IPS DF 6.9 (cell line): ENCODE measurements at regions not wholly inside any gene's neighbourhood (a gene's known extent, or its start where the extent isn't known, plus 50 kb on each side); places are given as distances from the start of the nearest gene placed in this dataset.

Experiments used
- DNase-seq: peaks from one replicate; pipeline ENCODE4 v3.0.0-alpha.2; 2013; ENCODE audit warnings: low read depth, low spot score
- H3K27ac ChIP-seq: one replicate; pipeline ENCODE4 v1.5.1; 2013; ENCODE audit warnings: low read length, control low read depth
- H3K27me3 ChIP-seq: 2 replicates; pipeline ENCODE4 v1.6.1; 2013; ENCODE audit warnings: mild to moderate bottlenecking, low read length; ENCODE audit not compliant: control insufficient read depth, insufficient read depth
- H3K36me3 ChIP-seq: 2 replicates; pipeline ENCODE4 v1.6.1; 2013; ENCODE audit warnings: low read length; ENCODE audit not compliant: control insufficient read depth, insufficient read depth
- H3K4me1 ChIP-seq: 2 replicates; pipeline ENCODE4 v1.6.1; 2013; ENCODE audit warnings: low read length; ENCODE audit not compliant: control insufficient read depth, insufficient read depth
- H3K4me3 ChIP-seq: 2 replicates; pipeline ENCODE4 v1.5.1; 2013; ENCODE audit warnings: mild to moderate bottlenecking, low read length
- H3K9me3 ChIP-seq: 2 replicates; pipeline ENCODE4 v1.6.1; 2013; ENCODE audit warnings: low read length, inconsistent platforms; ENCODE audit not compliant: control insufficient read depth, insufficient read depth
- WGBS: extraction: QIAGEN DNeasy Blood & Tissue Kit; methylation state at CpG from one replicate; pipeline ENCODE4 v1.1.7; 2013; ENCODE audit warnings: mixed read lengths, missing lambda C conversion rate; ENCODE audit not compliant: insufficient read length, insufficient coverage; 5-methylcytosine and 5-hydroxymethylcytosine counted together

DNA sequence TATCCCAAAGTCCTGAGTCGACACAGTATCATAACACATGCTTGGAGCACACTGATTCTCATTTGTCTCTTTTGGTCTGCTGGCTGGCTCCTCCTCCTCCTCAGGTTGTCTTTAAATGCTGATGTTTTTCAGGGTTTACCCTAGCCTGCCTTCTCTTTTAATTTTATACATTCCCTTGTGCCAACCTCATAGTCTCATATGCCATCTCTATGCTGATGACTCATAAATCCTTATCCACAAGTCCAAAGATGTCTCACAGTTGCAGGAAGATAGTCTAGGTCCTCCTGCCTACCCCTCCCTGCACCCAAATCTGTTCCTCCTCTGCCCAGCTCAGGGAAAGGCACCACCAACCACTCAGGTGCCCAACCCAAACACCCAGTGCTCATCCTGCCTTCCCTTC is 108.3 kb downstream of the SIPA1L2 start:
- no peaks in the 10 kb centered on the region for H3K36me3 ChIP-seq
- no peaks in the 10 kb centered on the region for H3K9me3 ChIP-seq
- no CpG with 5 or more reads among the region's 1 CpG for WGBS
- no peaks in the 10 kb centered on the region for H3K27me3 ChIP-seq
- H3K4me1 ChIP-seq: no peaks in the 10 kb centered on the region
- H3K4me3 ChIP-seq: no peak overlapping the region
- H3K27ac ChIP-seq: no peak overlapping the region
- no peak for DNase-seq

DNA sequence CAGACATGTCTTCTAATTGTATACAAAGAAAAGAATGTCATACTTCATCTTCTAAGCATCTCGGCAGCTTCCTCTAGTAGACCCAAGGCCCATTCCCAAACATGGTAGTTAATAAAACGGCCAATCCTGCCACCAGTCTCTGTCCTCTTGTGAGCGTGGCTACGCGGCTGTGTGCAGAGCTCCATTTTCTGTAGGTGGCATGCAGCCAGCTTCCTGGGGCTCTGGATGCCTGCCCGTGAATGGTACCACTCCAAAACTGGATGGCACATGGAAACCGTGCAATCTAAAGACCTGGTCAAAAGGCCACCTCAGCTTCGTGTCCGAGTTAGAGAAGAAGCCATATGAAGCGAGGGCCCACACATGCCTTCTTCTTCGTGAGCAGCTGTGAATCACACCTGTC is 110.7 kb downstream of the SIPA1L2 start:
- no peaks in the 10 kb centered on the region for H3K9me3 ChIP-seq
- no peak for DNase-seq
- H3K4me3 ChIP-seq: no peak overlapping the region
- no peaks in the 10 kb centered on the region for H3K4me1 ChIP-seq
- WGBS: no CpG with 5 or more reads among the region's 11 CpGs
- no peak overlapping the region for H3K27ac ChIP-seq
- H3K36me3 ChIP-seq: no peaks in the 10 kb centered on the region
- H3K27me3 ChIP-seq: no peaks in the 10 kb centered on the region

DNA sequence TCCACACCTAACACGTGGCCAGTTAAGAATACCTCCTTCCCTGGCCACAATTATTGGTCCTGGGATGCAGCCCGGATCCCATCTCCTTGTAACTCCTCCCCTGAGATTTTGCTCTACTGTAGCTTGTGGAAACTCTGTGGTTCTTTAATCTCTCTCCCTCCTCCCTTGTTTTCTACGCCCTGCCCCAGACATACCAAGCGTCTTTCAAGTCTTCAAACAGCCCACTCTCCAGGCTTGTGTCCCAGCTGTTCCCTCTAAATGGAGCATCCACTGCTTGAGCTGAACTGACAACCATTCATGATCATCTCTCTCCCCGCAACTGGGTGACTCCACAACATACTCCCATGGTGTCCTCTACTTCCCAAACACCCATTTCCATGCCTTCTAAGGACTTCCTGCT is 111.6 kb downstream of the SIPA1L2 start:
- Histone ChIP-seq H3K4me3 (no peak overlapping the region), H3K36me3 (no peaks in the 10 kb centered on the region), H3K27me3 (no peaks in the 10 kb centered on the region), H3K27ac (no peak overlapping the region), H3K4me1 (no peaks in the 10 kb centered on the region), H3K9me3 (no peaks in the 10 kb centered on the region)
- DNase-seq: no peak
- no CpG with 5 or more reads among the region's 5 CpGs for WGBS

DNA sequence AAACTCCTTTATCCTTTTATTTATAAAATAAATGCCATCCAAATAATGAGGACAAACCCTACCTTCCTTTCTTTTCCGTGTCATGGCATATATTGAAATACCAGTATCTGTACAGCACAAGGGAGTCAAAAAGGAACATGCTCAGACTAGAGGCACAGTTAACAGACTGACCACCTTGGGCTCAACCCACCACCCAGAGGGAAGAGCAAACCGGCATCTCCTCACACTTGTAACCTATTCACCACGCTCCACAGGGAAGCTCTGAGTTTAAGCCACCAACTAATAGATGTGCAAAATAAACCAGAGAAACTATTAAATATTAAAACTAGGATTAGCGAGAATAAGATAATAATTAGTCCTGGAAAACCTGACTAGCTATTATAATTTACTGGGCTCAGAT is 112.7 kb downstream of the SIPA1L2 start:
- no peak overlapping the region for H3K27ac ChIP-seq
- no peaks in the 10 kb centered on the region for H3K4me1 ChIP-seq
- no peak overlapping the region for H3K4me3 ChIP-seq
- WGBS: no CpG with 5 or more reads among the region's 4 CpGs
- H3K36me3 ChIP-seq: no peaks in the 10 kb centered on the region
- H3K27me3 ChIP-seq: no peaks in the 10 kb centered on the region
- no peak for DNase-seq
- H3K9me3 ChIP-seq: no peaks in the 10 kb centered on the region

DNA sequence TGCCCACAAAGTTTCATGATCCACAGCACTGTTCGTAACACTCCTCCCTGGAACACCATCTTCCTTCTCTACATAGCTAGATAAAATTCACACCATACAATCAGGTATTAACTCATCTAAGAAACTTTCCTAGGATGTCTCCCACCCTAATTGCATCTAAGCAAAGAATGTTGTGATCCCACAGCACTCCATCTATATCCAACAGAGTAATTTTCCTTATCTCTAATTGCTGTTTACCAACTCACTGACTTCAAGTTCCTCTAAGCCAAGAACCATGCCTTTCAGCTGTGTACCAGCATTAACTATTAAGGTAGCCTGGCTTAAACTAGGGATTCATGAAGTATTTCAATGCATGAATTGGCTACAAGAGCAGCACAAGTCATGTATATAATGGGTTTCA is 114.2 kb downstream of the SIPA1L2 start:
- no peak for DNase-seq
- no CpG with 5 or more reads among the region's 1 CpG for WGBS

DNA sequence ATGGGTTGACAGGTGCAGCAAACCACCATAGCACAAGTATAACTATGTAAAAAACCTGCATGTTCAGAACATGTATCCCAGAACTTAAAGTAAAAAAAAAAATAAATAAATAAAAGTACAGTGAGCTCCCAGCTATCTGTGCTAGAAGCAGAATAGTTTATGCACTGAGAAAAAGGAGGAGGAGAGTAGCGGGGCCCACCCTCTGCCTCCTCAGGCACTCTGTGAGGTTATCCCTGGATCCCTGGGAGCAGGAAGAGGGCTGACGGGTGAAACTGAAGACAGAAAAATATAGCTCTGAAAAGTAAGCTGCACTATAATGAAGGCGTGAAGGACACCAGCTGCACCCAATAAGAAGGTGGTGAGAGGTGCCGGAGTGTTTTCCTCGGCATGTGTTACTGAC is 117.2 kb downstream of the SIPA1L2 start:
- Histone ChIP-seq H3K4me1 (no peaks in the 10 kb centered on the region), H3K27me3 (no peaks in the 10 kb centered on the region), H3K4me3 (no peak overlapping the region), H3K9me3 (no peaks in the 10 kb centered on the region), H3K36me3 (no peaks in the 10 kb centered on the region), H3K27ac (no peak overlapping the region)
- no CpG with 5 or more reads among the region's 5 CpGs for WGBS
- DNase-seq: no peak

More for the DNA sequence above, 114.2 kb downstream of the SIPA1L2 start:
- Histone ChIP-seq H3K27me3 (no peaks in the 10 kb centered on the region), H3K4me3 (no peak overlapping the region), H3K27ac (no peak overlapping the region), H3K4me1 (no peaks in the 10 kb centered on the region), H3K36me3 (no peaks in the 10 kb centered on the region), H3K9me3 (no peaks in the 10 kb centered on the region)

DNA sequence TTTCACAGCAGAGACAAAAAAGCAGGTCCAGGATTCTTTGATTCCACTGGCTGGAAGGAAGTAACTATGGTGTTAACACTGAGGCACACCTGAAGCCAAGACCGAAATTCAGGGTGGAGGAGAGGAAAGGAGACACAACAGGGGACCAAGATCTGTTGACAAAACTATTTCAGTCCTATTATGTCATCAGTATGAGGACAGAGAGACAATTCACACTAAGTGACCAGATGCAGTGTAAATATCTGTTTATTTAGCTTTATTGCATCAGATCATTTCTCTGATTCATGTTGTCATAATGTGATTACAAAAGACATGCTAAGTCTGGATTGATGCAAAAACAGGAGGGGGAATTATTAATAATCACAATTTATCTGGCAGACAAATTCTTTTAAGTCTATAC is 118.8 kb downstream of the SIPA1L2 start:
- Histone ChIP-seq H3K27ac (no peak overlapping the region), H3K4me1 (no peaks in the 10 kb centered on the region), H3K27me3 (no peaks in the 10 kb centered on the region), H3K36me3 (no peaks in the 10 kb centered on the region), H3K9me3 (no peaks in the 10 kb centered on the region), H3K4me3 (no peak overlapping the region)
- DNase-seq: no peak
- WGBS: no CpG with 5 or more reads among the region's 1 CpG

DNA sequence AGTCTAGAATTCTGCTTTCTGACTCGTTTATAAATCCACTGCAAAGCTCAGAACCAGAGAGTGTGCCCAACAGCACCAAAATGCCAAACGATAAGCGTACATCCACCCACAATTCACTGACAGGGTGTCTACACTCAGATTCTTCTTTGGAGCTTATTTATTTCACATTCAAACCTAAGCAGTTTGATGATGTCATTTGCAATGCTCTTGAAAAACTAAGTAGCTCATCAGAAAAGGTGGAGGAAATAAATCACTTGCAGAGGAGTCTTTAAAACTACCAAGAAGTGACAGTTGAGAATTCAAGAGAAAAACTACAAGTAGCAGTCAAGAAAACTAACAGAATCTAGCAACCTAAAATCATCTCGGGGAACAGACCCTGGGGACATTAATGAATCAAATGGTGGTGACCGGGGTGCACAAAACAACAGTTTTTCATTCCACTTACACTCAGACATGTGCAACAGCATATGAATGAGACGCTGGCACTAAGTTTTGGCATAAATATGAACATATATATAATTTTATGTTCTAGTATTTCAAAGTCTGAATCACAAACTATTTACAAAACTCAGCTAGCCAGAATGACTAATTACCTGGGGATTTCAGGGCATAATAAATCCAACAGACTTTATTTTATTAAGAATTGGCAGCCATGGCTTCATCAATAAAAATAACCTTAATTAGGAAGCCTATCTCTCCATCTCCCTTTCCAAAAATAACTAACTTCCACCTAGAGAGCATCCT is 119.4 kb downstream of the SIPA1L2 start:
- H3K27ac ChIP-seq: no peak overlapping the region
- H3K4me1 ChIP-seq: no peaks in the 10 kb centered on the region
- H3K36me3 ChIP-seq: no peaks in the 10 kb centered on the region
- no peak for DNase-seq
- no peaks in the 10 kb centered on the region for H3K27me3 ChIP-seq
- H3K9me3 ChIP-seq: no peaks in the 10 kb centered on the region
- H3K4me3 ChIP-seq: no peak overlapping the region
- no CpG with 5 or more reads among the region's 6 CpGs for WGBS

DNA sequence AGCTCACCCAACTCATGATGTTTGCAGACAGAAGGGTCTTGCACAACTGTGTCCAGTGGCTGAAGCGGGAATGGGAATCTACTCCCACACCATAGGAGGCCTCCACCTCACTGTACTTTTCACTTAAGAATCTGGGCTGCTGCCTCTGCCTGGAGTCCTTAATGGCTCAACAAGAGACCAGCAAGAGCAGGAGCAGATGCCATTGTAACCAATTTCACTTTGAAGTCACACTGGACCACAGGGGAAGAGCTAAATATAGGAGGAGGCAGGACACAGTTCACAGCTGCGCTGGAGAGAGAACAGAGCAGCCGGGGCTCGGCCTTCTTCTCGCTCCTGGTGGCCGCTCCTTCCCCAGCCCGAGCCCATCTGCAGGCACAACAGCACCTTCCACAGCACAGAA is 120.4 kb downstream of the SIPA1L2 start:
- no CpG with 5 or more reads among the region's 7 CpGs for WGBS
- Histone ChIP-seq H3K4me3 (no peak overlapping the region), H3K27ac (no peak overlapping the region), H3K27me3 (no peaks in the 10 kb centered on the region), H3K4me1 (no peaks in the 10 kb centered on the region), H3K36me3 (no peaks in the 10 kb centered on the region), H3K9me3 (no peaks in the 10 kb centered on the region)
- no peak for DNase-seq

DNA sequence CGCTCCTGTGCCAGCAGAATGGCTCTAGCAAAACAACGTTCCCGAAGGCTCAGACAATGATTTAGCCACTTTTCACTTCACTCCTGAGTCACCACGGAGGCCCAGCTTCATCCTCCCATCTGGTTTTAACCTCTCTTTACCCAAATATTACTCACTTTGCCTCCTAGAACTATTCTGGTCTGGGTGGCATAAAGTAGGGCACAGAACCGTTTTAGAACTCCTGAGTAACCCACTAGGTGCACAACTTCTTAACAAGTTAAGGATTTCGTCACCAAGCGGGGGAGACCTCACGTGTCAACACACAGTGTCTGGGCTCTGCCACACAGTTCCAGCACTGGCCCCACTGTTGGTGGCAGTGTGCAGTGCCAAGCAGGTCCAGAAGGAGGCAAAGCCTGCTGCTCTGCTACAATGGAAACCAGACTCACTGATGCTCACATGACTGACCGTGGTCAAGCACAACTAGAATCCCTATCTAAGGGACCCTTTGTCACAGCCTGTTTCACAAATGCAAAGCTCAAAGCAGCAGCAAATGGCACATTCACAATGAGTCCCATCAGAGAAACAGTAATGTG is 121.7 kb downstream of the SIPA1L2 start:
- no peaks in the 10 kb centered on the region for H3K9me3 ChIP-seq
- H3K4me1 ChIP-seq: no peaks in the 10 kb centered on the region; the same call in 1 of the 2 replicates
- no peak overlapping the region for H3K4me3 ChIP-seq
- no peaks in the 10 kb centered on the region for H3K36me3 ChIP-seq
- H3K27ac ChIP-seq: no peak overlapping the region
- no peaks in the 10 kb centered on the region for H3K27me3 ChIP-seq
- DNase-seq: no peak
- no CpG with 5 or more reads among the region's 9 CpGs for WGBS

DNA sequence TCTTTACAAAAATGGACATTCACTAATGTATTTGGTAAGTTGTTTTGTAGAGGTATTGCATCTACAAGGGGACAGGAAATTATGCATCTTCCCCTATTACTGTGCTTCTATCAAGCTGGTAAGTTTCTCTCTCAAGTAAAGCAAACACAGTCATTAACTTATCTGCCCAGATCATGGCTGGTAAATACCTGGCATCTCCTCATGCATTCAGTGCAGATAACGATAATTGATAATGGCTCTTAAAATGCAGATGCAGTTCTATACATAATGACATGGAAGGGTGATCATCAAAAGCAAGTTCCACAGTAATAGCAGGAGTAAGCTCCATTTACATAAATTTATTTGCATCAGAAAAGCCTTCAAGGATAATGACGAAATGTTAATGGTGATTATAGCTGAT is 122.4 kb downstream of the SIPA1L2 start:
- no peaks in the 10 kb centered on the region; the same call in 1 of the 2 replicates for H3K4me1 ChIP-seq
- H3K36me3 ChIP-seq: no peaks in the 10 kb centered on the region
- H3K27ac ChIP-seq: no peak overlapping the region
- no peaks in the 10 kb centered on the region for H3K27me3 ChIP-seq
- no peaks in the 10 kb centered on the region for H3K9me3 ChIP-seq
- no peak for DNase-seq
- no CpG with 5 or more reads among the region's 2 CpGs for WGBS
- no peak overlapping the region for H3K4me3 ChIP-seq
